PC-9 (cell line): ENCODE measurements at regions not wholly inside any gene's neighbourhood (a gene's known extent, or its start where the extent isn't known, plus 50 kb on each side); places are given as distances from the start of the nearest gene placed in this dataset.
A peak's percentile ranks its signal among the peaks of the same experiment; 100 is the strongest.
"Not testable (repeated sequence)": the region's sequence is repeated elsewhere in the genome, so short reads cannot be mapped to it uniquely, and the experiment has no call there.

Experiments used
- BruUV-seq: library from RNA; stranded (reverse); fragments of 400-500 nt; replicated peaks from 2 replicates; lab custom pipeline; 2021; lab: Mats Ljungman, UMichigan
- CTCF ChIA-PET: fragments of 300-600 bp; sonication (Branson Sonifier 250); formaldehyde crosslinking; loops from one replicate; lab custom pipeline; 2022; ENCODE audit warnings: antibody characterized with exemption; lab: Charles Lee
- POLR2A ChIA-PET: fragments of 300-600 bp; sonication (Branson Sonifier 250); formaldehyde crosslinking; loops from one replicate; lab custom pipeline; 2022; ENCODE audit warnings: antibody characterized with exemption; ENCODE audit not compliant: unreplicated experiment; lab: Charles Lee
- DNase-seq, 2 experiments: peaks; one replicate each; pipeline versions ENCODE4 v3.0.0 to v3.0.0-alpha.2; 2015 to 2022; ENCODE audit warnings: mixed read lengths in 1 of 2
- H2AFZ ChIP-seq: fragments of 200-600 bp; sonication (generic); 2 replicates; pipeline ENCODE4 v1.8.1; 2017; ENCODE audit warnings: antibody characterized with exemption
- H3F3A ChIP-seq: fragments of 200-600 bp; sonication (generic); 2 replicates; pipeline ENCODE4 v1.8.1; 2017; ENCODE audit warnings: antibody characterized with exemption, mild to moderate bottlenecking, low read depth; ENCODE audit not compliant: insufficient read depth
- H3K27ac ChIP-seq: fragments of 200-600 bp; sonication (generic); 2 replicates; pipeline ENCODE4 v1.6.1; 2016; ENCODE audit warnings: mixed run types
- H3K27me3 ChIP-seq: fragments of 200-600 bp; sonication (generic); 2 replicates; pipeline ENCODE4 v1.6.1; 2016; ENCODE audit warnings: low read depth, mixed run types; ENCODE audit not compliant: insufficient read depth
- H3K36me3 ChIP-seq: fragments of 200-600 bp; sonication (generic); 2 replicates; pipeline ENCODE4 v1.6.1; 2016; ENCODE audit warnings: low read depth, mixed run types
- H3K4me1 ChIP-seq: fragments of 200-600 bp; sonication (generic); replicated peaks from 2 replicates; pipeline ENCODE4 v1.6.1; 2016; ENCODE audit warnings: mixed run types; ENCODE audit not compliant: insufficient read depth
- H3K4me2 ChIP-seq: fragments of 200-600 bp; sonication (generic); 2 replicates; pipeline ENCODE4 v1.6.1; 2017; ENCODE audit warnings: mixed run types
- H3K4me3 ChIP-seq: fragments of 200-600 bp; sonication (generic); 2 replicates; pipeline ENCODE4 v1.6.1; 2016; ENCODE audit warnings: mixed run types
- H3K79me2 ChIP-seq: fragments of 200-600 bp; sonication (generic); 2 replicates; pipeline ENCODE4 v1.6.1; 2017; ENCODE audit warnings: low read depth, mixed run types
- H3K9me2 ChIP-seq: fragments of 200-600 bp; sonication (generic); 2 replicates; pipeline ENCODE4 v1.8.1; 2017; ENCODE audit warnings: mild to moderate bottlenecking; ENCODE audit not compliant: insufficient read depth
- H3K9me3 ChIP-seq: fragments of 200-600 bp; sonication (generic); 2 replicates; pipeline ENCODE4 v1.8.1; 2016; ENCODE audit warnings: low read depth; ENCODE audit not compliant: insufficient read depth
- H4K20me1 ChIP-seq: fragments of 200-600 bp; sonication (generic); 2 replicates; pipeline ENCODE4 v1.8.1; 2017; ENCODE audit not compliant: insufficient read depth
- intact Hi-C: fragments of 100-400 bp; cut with micrococcal nuclease; formaldehyde crosslinking; loops from one replicate; pipeline ENCODE4 v1.10.0; 2022; ENCODE audit not compliant: unreplicated experiment

DNA sequence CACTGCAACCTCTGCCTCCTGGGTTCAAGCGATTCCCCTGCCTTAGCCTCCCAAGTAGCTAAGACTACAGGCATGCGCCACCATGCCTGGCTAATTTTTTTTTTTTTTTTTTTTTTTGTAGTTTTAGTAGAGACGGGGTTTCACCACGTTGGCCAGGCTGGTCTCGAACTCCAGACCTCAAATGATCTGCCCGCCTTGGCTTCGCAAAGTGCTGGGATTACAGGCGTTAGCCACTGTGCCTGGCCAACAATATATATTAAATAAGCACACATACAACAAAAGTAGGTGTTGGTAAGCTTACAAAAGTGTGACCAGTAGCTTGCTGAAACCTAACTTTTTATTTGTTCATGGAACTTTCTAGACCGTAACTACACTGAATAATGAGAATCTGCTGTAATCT, 117.1 kb upstream of the SERF1B start:
- DNase-seq, H3K9me2 ChIP-seq, H3K4me3 ChIP-seq, H3K27ac ChIP-seq, H2AFZ ChIP-seq, H3K4me2 ChIP-seq, intact Hi-C loops, H3K4me1 ChIP-seq, H3K9me3 ChIP-seq, POLR2A ChIA-PET, H3F3A ChIP-seq, H3K79me2 ChIP-seq, H3K27me3 ChIP-seq, H4K20me1 ChIP-seq, CTCF ChIA-PET, H3K36me3 ChIP-seq: not testable (repeated sequence)
- TSS peak; percentile 22 for BruUV-seq

DNA sequence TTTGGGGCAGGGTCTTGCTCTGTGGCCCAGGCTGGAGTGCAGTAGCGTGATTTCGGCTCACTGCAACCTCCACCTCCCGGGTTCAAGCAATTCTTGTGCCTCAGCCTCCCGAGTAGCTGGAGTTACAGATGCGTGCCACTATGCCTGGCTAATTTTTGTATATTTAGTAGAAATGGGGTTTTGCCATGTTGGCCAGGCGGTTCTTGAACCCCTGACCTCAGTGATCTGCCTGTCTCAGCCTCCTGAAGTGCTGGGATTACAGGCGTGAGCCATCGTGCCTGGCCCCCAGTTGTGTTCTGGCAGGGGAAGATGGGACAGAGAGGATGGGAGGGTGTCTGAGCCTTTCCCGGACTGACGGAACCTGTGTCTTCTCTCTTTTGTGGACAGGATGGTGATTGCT, 111.3 kb upstream of the SERF1B start:
- intact Hi-C loops, H4K20me1 ChIP-seq, H3K79me2 ChIP-seq, CTCF ChIA-PET, H3K9me3 ChIP-seq, H3K9me2 ChIP-seq, H3K27me3 ChIP-seq, H3K27ac ChIP-seq, POLR2A ChIA-PET, H3K4me3 ChIP-seq, H3F3A ChIP-seq, DNase-seq, H3K4me1 ChIP-seq, BruUV-seq, H3K36me3 ChIP-seq, H2AFZ ChIP-seq, H3K4me2 ChIP-seq: not testable (repeated sequence)
